SK-N-SH treated with all-trans-retinoic acid at 6 μM for 48 hours (cell line): ENCODE measurements at regions not wholly inside any gene's neighbourhood (a gene's known extent, or its start where the extent isn't known, plus 50 kb on each side); places are given as distances from the start of the nearest gene placed in this dataset.

Source experiments
- BACH2 ChIP-seq: fragments of 250-450 bp; sonication (Bioruptor Pico); IDR thresholded peaks from 2 replicates; pipeline ENCODE4 v1.9.0; 2021; ENCODE audit warnings: mild to moderate bottlenecking, borderline replicate concordance
- CSDC2 ChIP-seq: fragments of 250-450 bp; sonication (Bioruptor Pico); IDR thresholded peaks from 2 replicates; pipeline ENCODE4 v1.5.0; 2020; ENCODE audit warnings: mild to moderate bottlenecking, moderate library complexity
- ESRRG ChIP-seq: fragments of 250-450 bp; sonication (Bioruptor Pico); IDR thresholded peaks from 2 replicates; pipeline ENCODE4 v1.6.1; 2021; ENCODE audit warnings: mild to moderate bottlenecking
- OSR1 ChIP-seq: fragments of 250-450 bp; sonication (Bioruptor Pico); IDR thresholded peaks from 2 replicates; pipeline ENCODE4 v1.8.0; 2022; ENCODE audit warnings: moderate library complexity, mild to moderate bottlenecking, inconsistent platforms
- ZFP3 ChIP-seq: fragments of 250-450 bp; sonication (Bioruptor Pico); IDR thresholded peaks from 2 replicates; pipeline ENCODE4 v1.5.0; 2020; ENCODE audit warnings: mild to moderate bottlenecking, moderate library complexity
- ZFP30 ChIP-seq: fragments of 450-650 bp; formaldehyde crosslinking; IDR thresholded peaks from 2 replicates; pipeline ENCODE4 v1.5.0; 2022; ENCODE audit warnings: mild to moderate bottlenecking, moderate library complexity
- ZNF8 ChIP-seq: fragments of 450-650 bp; formaldehyde crosslinking; IDR thresholded peaks from 2 replicates; pipeline ENCODE4 v1.5.0; 2020; ENCODE audit warnings: mild to moderate bottlenecking, moderate library complexity
- TF ChIP-seq, protein P1 (sequence below): fragments of 250-450 bp; sonication (Bioruptor Pico); IDR thresholded peaks from 2 replicates; pipeline ENCODE4 v1.8.0; 2020; ENCODE audit warnings: mild to moderate bottlenecking, moderate library complexity, borderline replicate concordance
- TF ChIP-seq, protein P2 (sequence below): fragments of 250-450 bp; sonication (Bioruptor Pico); IDR thresholded peaks from 2 replicates; pipeline ENCODE4 v1.5.1; 2020; ENCODE audit warnings: low read depth, mild to moderate bottlenecking, moderate library complexity

DNA sequence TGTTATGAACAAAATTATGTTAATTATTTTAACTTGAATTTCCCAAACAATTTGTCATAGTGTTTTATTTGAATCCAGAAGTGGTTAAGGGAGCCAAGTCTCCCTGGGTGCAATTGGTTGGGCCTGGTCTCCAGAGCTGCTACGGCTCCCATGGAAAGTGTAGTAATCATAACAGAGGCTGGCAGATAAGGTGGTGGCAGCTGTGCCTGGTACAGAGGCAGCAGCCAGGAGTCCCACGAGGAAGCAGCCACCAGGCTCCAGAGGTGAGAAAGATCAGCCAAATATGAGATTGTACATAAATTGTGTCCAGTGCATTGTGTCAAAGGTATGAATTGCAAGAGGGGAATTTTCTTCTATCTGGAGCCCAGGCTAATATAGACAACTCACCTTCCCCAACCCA, 368.9 kb upstream of the PTBP2 start:
- TF ChIP-seq BACH2 (CRISPR knock-in tag) (no peak), CSDC2 (CRISPR knock-in tag) (no peak), ZFP3 (CRISPR knock-in tag) (no peak), ZNF8 (no peak), ZFP30 (CRISPR knock-in tag) (no peak), OSR1 (no peak), ESRRG (no peak)
- TF ChIP-seq, protein P1, sequence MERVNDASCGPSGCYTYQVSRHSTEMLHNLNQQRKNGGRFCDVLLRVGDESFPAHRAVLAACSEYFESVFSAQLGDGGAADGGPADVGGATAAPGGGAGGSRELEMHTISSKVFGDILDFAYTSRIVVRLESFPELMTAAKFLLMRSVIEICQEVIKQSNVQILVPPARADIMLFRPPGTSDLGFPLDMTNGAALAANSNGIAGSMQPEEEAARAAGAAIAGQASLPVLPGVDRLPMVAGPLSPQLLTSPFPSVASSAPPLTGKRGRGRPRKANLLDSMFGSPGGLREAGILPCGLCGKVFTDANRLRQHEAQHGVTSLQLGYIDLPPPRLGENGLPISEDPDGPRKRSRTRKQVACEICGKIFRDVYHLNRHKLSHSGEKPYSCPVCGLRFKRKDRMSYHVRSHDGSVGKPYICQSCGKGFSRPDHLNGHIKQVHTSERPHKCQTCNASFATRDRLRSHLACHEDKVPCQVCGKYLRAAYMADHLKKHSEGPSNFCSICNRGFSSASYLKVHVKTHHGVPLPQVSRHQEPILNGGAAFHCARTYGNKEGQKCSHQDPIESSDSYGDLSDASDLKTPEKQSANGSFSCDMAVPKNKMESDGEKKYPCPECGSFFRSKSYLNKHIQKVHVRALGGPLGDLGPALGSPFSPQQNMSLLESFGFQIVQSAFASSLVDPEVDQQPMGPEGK: no peak
- TF ChIP-seq, protein P2, sequence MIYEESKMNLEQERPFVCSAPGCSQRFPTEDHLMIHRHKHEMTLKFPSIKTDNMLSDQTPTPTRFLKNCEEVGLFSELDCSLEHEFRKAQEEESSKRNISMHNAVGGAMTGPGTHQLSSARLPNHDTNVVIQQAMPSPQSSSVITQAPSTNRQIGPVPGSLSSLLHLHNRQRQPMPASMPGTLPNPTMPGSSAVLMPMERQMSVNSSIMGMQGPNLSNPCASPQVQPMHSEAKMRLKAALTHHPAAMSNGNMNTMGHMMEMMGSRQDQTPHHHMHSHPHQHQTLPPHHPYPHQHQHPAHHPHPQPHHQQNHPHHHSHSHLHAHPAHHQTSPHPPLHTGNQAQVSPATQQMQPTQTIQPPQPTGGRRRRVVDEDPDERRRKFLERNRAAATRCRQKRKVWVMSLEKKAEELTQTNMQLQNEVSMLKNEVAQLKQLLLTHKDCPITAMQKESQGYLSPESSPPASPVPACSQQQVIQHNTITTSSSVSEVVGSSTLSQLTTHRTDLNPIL (CRISPR knock-in tag): no peak
